Endothelial cell of hepatic sinusoid (primary cell): ENCODE measurements at regions not wholly inside any gene's neighbourhood (a gene's known extent, or its start where the extent isn't known, plus 50 kb on each side); places are given as distances from the start of the nearest gene placed in this dataset.

ENCODE experiments used
- in situ Hi-C: cut with HindIII; loops from 2 replicates; pipeline ENCODE4 v1.10.0; 2017; ENCODE audit warnings: low sequenced_read_pairs

- in situ Hi-C loops = no loop called here
Measured at GRCh38 chr4:129526812-129527211, 430.9 kb downstream of the C4orf33 start.

GRCh38 chr4:129531253-129531652 is 435.3 kb downstream of the C4orf33 start:
- in situ Hi-C loops = no loop called here

- in situ Hi-C loops = no loop called here
Measured at GRCh38 chr4:129532573-129532972, 436.6 kb downstream of the C4orf33 start.

- in situ Hi-C loops = no loop called here
Measured at GRCh38 chr4:129543299-129543698, 447.3 kb downstream of the C4orf33 start.

GRCh38 chr4:129545599-129546278 is 449.8 kb downstream of the C4orf33 start:
- in situ Hi-C loops = no loop called here

- in situ Hi-C loops = no loop called here
Measured at GRCh38 chr4:129546531-129546930, 450.6 kb downstream of the C4orf33 start.

- in situ Hi-C loops = no loop called here
Measured at GRCh38 chr4:129550281-129550785, 454.4 kb downstream of the C4orf33 start.

- in situ Hi-C loops = no loop called here
Measured at GRCh38 chr4:129561280-129561679, 465.3 kb downstream of the C4orf33 start.

GRCh38 chr4:129561886-129562671 is 466.1 kb downstream of the C4orf33 start:
- in situ Hi-C loops = no loop called here

- in situ Hi-C loops = no loop called here
Measured at GRCh38 chr4:129565214-129565613, 469.3 kb downstream of the C4orf33 start.

- in situ Hi-C loops = no loop called here
Measured at GRCh38 chr4:129570326-129570725, 474.4 kb downstream of the C4orf33 start.

GRCh38 chr4:129578336-129578735 is 482.4 kb downstream of the C4orf33 start:
- in situ Hi-C loops = no loop called here

GRCh38 chr4:129581305-129581704 is 485.4 kb downstream of the C4orf33 start:
- in situ Hi-C loops = no loop called here

GRCh38 chr4:129583868-129584267 is 487.9 kb downstream of the C4orf33 start:
- in situ Hi-C loops = no loop called here

GRCh38 chr4:129598582-129598981 is 502.6 kb downstream of the C4orf33 start:
- in situ Hi-C loops = no loop called here

- in situ Hi-C loops = no loop called here
Measured at GRCh38 chr4:129600898-129601297, 504.9 kb downstream of the C4orf33 start.

GRCh38 chr4:129602447-129602846 is 506.5 kb downstream of the C4orf33 start:
- in situ Hi-C loops = no loop called here

GRCh38 chr4:129603241-129603931 is 507.4 kb downstream of the C4orf33 start:
- in situ Hi-C loops = no loop called here

- in situ Hi-C loops = no loop called here
Measured at GRCh38 chr4:129604632-129605255, 508.8 kb downstream of the C4orf33 start.

- in situ Hi-C loops = no loop called here
Measured at GRCh38 chr4:129614611-129615010, 518.7 kb downstream of the C4orf33 start.

- in situ Hi-C loops = no loop called here
Measured at GRCh38 chr4:129622566-129622965, 526.6 kb downstream of the C4orf33 start.
